ENCODE measurements at regions not wholly inside any gene's neighbourhood (a gene's known extent, or its start where the extent isn't known, plus 50 kb on each side); places are given as distances from the start of the nearest gene placed in this dataset.

DNA sequence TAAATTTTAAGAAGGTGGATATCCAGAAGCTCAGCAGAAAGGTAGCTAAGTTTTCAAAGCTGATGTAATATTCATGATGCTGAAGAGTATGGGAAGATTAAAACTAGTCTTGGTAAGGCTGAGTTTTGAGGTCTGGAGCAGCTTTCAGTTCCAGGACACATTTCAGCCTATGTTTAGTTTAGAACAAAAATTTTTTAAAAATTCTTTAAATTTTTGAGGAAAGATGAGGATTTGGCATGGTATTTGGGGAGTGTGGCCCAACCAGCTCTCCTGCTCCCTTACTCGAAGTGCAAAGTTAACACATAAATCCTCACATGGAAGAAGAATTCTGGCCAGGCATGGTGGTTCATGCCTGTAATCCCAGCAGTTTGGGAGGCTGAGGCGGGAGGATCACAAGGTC is 1039.1 kb downstream of the NAALADL2 start:
- CTCF ChIA-PET, result no interaction called here

DNA sequence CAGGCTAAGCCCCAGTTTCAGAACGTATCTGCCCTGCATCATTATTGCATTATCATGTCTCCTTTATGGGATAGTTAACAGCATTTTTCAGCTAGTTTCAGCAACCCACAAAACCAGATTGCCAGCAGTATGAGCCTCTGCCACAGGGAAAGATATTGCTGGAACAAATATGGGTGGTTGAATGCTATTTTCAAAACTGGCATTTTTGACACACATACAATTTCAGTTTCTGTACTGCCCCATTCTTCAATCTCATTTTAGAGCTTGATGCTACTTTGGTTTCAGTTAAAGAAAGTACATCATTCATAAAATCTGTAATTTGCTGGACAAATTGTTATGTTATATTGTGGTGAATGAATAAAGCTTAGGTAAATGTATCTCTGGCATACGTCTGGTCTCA is 1037.5 kb downstream of the NAALADL2 start:
- Histone ChIP-seq H3F3A (replicated peaks; ENCODE audit: insufficient read depth) (no peaks in the 10 kb centered on the region), H3K9me2 (no peaks in the 10 kb centered on the region), H3K36me3 (replicated peaks in 1 of 2; ENCODE audit: control insufficient read depth in 1 of 2, insufficient read depth in 2 of 2, low read length in 1 of 2) (no peaks in the 10 kb centered on the region), H2AFZ (ENCODE audit: low read depth) (no peak overlapping the region), H3K27me3 (ENCODE audit: insufficient read depth) (no peaks in the 10 kb centered on the region), H3K4me2 (no peak overlapping the region), H3K79me2 (ENCODE audit: insufficient read depth) (no peaks in the 10 kb centered on the region), H3K4me3 (ENCODE audit: low read depth in 2 of 2, low read length in 1 of 2) (no peak overlapping the region), H3K9me3 (no peaks in the 10 kb centered on the region), H3K9ac (no peak overlapping the region), H3K4me1 (ENCODE audit: control insufficient read depth in 1 of 2, insufficient read depth in 2 of 2, low read depth in 1 of 2, low read length in 1 of 2) (no peaks in the 10 kb centered on the region; a peak in 1 of 4 replicates), H3K27ac (ENCODE audit: low read depth in 2 of 2, low read length in 1 of 2) (no peak overlapping the region), H4K20me1 (ENCODE audit: insufficient read depth) (no peaks in the 10 kb centered on the region)
- WGBS (ENCODE audit: low lambda C conversion rate), result 49% methylated on average over 2 of the region's 2 CpGs
- ChIA-PET CTCF (interaction anchor here (0.8 kb wide), 1 partner anchor 1136 kb away, joined by 3 read pairs; no protein-coding TSS in a partner anchor), POLR2A (no interaction called here)
- no peak for DNase-seq
- no peak for TF ChIP-seq TEAD4 (IDR thresholded peaks at IDR 0.05; ENCODE audit: borderline replicate concordance, insufficient read depth)
- TF ChIP-seq, protein P1, sequence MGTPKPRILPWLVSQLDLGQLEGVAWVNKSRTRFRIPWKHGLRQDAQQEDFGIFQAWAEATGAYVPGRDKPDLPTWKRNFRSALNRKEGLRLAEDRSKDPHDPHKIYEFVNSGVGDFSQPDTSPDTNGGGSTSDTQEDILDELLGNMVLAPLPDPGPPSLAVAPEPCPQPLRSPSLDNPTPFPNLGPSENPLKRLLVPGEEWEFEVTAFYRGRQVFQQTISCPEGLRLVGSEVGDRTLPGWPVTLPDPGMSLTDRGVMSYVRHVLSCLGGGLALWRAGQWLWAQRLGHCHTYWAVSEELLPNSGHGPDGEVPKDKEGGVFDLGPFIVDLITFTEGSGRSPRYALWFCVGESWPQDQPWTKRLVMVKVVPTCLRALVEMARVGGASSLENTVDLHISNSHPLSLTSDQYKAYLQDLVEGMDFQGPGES (IDR thresholded peaks at IDR 0.05; ENCODE audit: low read depth, low read length), result no peak
- TF ChIP-seq, protein P2, sequence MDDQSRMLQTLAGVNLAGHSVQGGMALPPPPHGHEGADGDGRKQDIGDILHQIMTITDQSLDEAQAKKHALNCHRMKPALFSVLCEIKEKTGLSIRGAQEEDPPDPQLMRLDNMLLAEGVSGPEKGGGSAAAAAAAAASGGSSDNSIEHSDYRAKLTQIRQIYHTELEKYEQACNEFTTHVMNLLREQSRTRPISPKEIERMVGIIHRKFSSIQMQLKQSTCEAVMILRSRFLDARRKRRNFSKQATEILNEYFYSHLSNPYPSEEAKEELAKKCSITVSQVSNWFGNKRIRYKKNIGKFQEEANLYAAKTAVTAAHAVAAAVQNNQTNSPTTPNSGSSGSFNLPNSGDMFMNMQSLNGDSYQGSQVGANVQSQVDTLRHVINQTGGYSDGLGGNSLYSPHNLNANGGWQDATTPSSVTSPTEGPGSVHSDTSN (IDR thresholded peaks at IDR 0.05), result no peak

More for the DNA sequence above, 1039.1 kb downstream of the NAALADL2 start:
- Histone ChIP-seq H3K9me2 (no peaks in the 10 kb centered on the region), H3K27me3 (ENCODE audit: insufficient read depth) (no peaks in the 10 kb centered on the region), H4K20me1 (ENCODE audit: insufficient read depth) (no peaks in the 10 kb centered on the region), H2AFZ (ENCODE audit: low read depth) (no peak overlapping the region), H3K27ac (ENCODE audit: low read depth in 2 of 2, low read length in 1 of 2) (no peak overlapping the region), H3K4me3 (ENCODE audit: low read depth in 2 of 2, low read length in 1 of 2) (no peak overlapping the region), H3K4me2 (no peak overlapping the region), H3K9me3 (no peaks in the 10 kb centered on the region), H3K36me3 (replicated peaks in 1 of 2; ENCODE audit: control insufficient read depth in 1 of 2, insufficient read depth in 2 of 2, low read length in 1 of 2) (no peaks in the 10 kb centered on the region), H3K9ac (no peak overlapping the region), H3K79me2 (ENCODE audit: insufficient read depth) (no peaks in the 10 kb centered on the region), H3K4me1 (ENCODE audit: control insufficient read depth in 1 of 2, insufficient read depth in 2 of 2, low read depth in 1 of 2, low read length in 1 of 2) (no peaks in the 10 kb centered on the region; a peak in 1 of 4 replicates), H3F3A (replicated peaks; ENCODE audit: insufficient read depth) (no peaks in the 10 kb centered on the region)
- POLR2A ChIA-PET, result no interaction called here
- WGBS (ENCODE audit: low lambda C conversion rate), result 61% methylated on average over 2 of the region's 2 CpGs
- TF ChIP-seq ELF1 (IDR thresholded peaks at IDR 0.05) (no peak), NFIC (IDR thresholded peaks at IDR 0.05; ENCODE audit: borderline replicate concordance) (no peak)
- no peak for DNase-seq

DNA sequence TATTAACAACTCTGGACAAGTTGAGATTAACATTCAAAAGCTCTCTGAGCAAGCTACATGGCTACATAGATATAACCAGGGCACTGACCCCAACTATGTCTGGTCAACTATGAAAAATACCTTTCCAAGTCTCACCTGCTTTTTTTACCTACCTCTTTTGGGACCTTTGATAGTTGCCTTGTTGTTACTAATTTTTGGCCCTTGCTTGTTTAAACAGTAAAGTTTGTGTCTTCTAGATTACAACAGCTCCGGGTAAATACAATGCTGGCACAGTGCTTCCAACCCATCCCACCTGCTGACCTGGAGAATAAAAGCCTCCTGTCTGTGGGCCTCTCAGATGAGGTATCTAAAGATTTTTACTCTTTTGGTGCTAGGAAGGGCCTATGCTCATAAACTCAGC is 1036.6 kb downstream of the NAALADL2 start:
- WGBS (ENCODE audit: low lambda C conversion rate), result 55% methylated on average over 1 of the region's 1 CpG
- H3K79me2 ChIP-seq (ENCODE audit: insufficient read depth), result no peaks in the 10 kb centered on the region
- no peaks in the 10 kb centered on the region for H3K9me3 ChIP-seq
- no peak overlapping the region for H3K9ac ChIP-seq
- H3K27me3 ChIP-seq (ENCODE audit: insufficient read depth), result no peaks in the 10 kb centered on the region
- H3K36me3 ChIP-seq (replicated peaks in 1 of 2; ENCODE audit: control insufficient read depth in 1 of 2, insufficient read depth in 2 of 2, low read length in 1 of 2), result no peaks in the 10 kb centered on the region
- no peak overlapping the region for H2AFZ ChIP-seq (ENCODE audit: low read depth)
- ChIA-PET POLR2A (no interaction called here), CTCF (interaction anchor here (0.7 to 0.9 kb wide), 3 partner anchors 61 to 1135 kb away, joined by 3 read pairs; no protein-coding TSS in a partner anchor)
- H3K27ac ChIP-seq (ENCODE audit: low read depth in 2 of 2, low read length in 1 of 2), result no peak overlapping the region
- no peak for TF ChIP-seq GABPA (IDR thresholded peaks at IDR 0.05; ENCODE audit: low read depth)
- no peak for TF ChIP-seq EZH2phosphoT487 (IDR thresholded peaks at IDR 0.05; ENCODE audit: borderline replicate concordance, low read depth)
- TF ChIP-seq FOXM1 (IDR thresholded peaks at IDR 0.05; ENCODE audit: low read depth), result no peak
- TF ChIP-seq, protein P3, sequence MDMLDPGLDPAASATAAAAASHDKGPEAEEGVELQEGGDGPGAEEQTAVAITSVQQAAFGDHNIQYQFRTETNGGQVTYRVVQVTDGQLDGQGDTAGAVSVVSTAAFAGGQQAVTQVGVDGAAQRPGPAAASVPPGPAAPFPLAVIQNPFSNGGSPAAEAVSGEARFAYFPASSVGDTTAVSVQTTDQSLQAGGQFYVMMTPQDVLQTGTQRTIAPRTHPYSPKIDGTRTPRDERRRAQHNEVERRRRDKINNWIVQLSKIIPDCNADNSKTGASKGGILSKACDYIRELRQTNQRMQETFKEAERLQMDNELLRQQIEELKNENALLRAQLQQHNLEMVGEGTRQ (IDR thresholded peaks at IDR 0.05; ENCODE audit: borderline replicate concordance, low read depth, low read length), result no peak
- TF ChIP-seq NRF1 (IDR thresholded peaks at IDR 0.05; ENCODE audit: low read depth, low read length), result no peak
- TF ChIP-seq SMC3 (IDR thresholded peaks at IDR 0.05; ENCODE audit: low read depth, low read length), result no peak
- no peak for TF ChIP-seq GATA2 (CRISPR knock-in tag; IDR thresholded peaks at IDR 0.05)
- TF ChIP-seq MXI1 (IDR thresholded peaks at IDR 0.05; ENCODE audit: low read depth, low read length), result no peak
- TF ChIP-seq YY1 (IDR thresholded peaks at IDR 0.05; ENCODE audit: low read depth), result no peak
- no peak for TF ChIP-seq CHD2 (IDR thresholded peaks at IDR 0.05; ENCODE audit: low read length, partially characterized antibody)
- H3K4me3 ChIP-seq (ENCODE audit: low read depth in 2 of 2, low read length in 1 of 2), result no peak overlapping the region
- H3F3A ChIP-seq (replicated peaks; ENCODE audit: insufficient read depth), result no peaks in the 10 kb centered on the region
- no peaks in the 10 kb centered on the region; a peak in 1 of 4 replicates for H3K4me1 ChIP-seq (ENCODE audit: control insufficient read depth in 1 of 2, insufficient read depth in 2 of 2, low read depth in 1 of 2, low read length in 1 of 2)
- no peaks in the 10 kb centered on the region for H4K20me1 ChIP-seq (ENCODE audit: insufficient read depth)
- H3K9me2 ChIP-seq, result no peaks in the 10 kb centered on the region
- DNase-seq, result no peak
- H3K4me2 ChIP-seq, result no peak overlapping the region

All from SK-N-SH (cell line).